ENCODE measurements at regions not wholly inside any gene's neighbourhood (a gene's known extent, or its start where the extent isn't known, plus 50 kb on each side); places are given as distances from the start of the nearest gene placed in this dataset.
"Not testable (repeated sequence)": the region's sequence is repeated elsewhere in the genome, so short reads cannot be mapped to it uniquely, and the experiment has no call there.

DNA sequence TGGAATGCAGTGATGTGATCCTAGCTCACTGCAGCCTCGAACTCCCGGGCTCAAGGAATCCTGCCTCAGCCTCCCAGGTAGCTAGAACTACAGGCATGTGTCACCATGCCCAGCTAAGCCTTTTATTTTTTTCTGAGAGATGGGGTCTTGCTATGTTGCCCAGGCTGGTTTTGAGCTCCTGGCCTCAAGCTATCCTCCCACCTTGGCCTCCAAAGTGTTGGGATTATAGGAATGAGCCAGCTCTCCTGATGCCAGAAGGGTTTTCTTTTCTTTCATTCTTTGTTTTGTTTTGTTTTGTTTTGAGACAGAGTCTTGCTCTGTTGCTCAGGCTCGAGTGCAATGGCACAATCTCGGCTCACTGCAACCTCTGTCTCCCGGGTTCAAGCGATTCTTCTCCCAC lies 68.6 kb upstream of the WNT4 start:
- DNase-seq; H3K27me3 ChIP-seq (ENCODE audit: control insufficient read depth, insufficient read depth, low read length); H3K36me3 ChIP-seq (replicated peaks; ENCODE audit: control insufficient read depth, insufficient read depth, low read length): not testable (repeated sequence)

DNA sequence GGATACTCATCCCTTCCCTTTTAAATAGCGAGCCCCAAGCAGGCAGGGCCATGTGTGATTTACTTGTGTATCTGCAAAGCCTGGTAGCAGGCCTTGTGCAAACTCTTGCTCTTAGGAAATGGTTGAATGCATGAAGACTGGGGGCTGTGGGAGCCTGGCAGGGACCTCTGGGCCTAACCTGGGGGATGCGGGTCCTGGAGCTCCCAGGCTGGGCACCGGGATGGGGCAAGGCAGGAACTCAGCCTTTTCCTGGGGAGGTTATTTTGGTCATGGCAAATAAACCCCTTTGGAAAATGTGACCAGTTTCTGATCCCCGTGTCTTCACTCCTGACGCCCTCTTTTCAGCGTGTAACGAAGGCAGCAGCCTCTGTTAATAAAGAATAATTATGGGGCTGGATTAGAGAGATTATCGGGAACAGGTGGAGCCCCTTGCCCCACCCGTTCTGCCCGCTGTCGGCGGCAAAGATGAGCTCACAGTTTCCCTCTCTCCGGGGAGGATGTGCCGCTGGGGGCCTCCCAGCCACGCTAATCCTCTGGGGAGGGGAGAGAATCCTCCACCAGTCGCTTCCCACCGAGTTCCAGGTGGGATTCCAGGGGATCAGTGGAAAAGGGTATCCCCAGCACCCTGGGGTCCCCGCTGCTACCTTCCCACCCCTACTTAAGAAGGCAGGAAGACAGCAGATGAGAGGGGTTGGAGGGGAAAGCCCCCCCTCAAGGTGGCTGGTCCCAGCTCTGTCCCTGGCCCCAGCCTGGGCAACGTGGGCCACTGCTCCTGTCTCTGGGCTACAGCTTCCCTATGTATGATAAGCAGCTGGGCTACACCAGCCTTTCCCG lies 69.7 kb upstream of the WNT4 start:
- Histone ChIP-seq H3K27me3 (ENCODE audit: control insufficient read depth, insufficient read depth, low read length) (no peaks in the 10 kb centered on the region), H3K36me3 (replicated peaks; ENCODE audit: control insufficient read depth, insufficient read depth, low read length) (no peaks in the 10 kb centered on the region), H3K4me3 (ENCODE audit: insufficient read depth, low read depth, low read length) (no peak overlapping the region)
- DNase-seq: peak; percentile 76

More for the DNA sequence above, 68.6 kb upstream of the WNT4 start:
- H3K4me3 ChIP-seq (ENCODE audit: insufficient read depth, low read depth, low read length): not testable (repeated sequence)

DNA sequence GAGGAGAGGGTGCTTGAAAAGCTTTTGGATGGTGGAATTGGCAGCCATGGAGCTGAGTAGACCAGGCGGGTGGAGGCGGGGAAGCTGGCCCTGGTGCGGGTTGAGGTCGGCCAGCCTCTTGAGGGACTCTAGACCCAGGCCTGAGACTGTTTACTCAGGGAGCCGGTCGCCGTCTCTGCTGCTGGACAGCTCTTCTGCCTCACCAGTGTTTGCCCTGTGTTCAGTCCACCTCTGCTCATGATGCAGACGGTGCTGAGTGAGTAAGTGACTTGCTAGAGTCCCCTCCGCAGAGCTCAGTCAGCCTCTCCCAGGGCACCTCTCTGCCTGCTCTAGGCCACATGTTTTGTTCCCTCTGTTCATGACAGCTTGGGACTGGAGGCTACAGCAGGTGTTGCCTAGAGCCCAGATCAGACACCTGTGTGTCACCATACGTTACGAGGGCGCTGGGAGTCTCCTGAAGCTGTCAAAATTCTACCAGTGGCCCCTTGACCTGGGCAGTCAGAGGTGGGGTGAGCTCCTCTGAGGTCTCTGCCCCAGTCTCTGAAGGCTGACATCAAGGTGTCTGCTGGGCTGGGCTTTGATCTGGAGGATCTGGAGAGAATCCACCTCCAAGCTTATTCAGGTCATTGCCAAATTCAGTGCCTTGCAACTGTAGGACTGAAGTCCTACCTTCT lies 73.5 kb upstream of the WNT4 start:
- Histone ChIP-seq H3K36me3 (replicated peaks; ENCODE audit: control insufficient read depth, insufficient read depth, low read length) (no peaks in the 10 kb centered on the region), H3K27me3 (ENCODE audit: control insufficient read depth, insufficient read depth, low read length) (no peaks in the 10 kb centered on the region), H3K4me3 (ENCODE audit: insufficient read depth, low read depth, low read length) (no peak overlapping the region)
- no peak for DNase-seq

DNA sequence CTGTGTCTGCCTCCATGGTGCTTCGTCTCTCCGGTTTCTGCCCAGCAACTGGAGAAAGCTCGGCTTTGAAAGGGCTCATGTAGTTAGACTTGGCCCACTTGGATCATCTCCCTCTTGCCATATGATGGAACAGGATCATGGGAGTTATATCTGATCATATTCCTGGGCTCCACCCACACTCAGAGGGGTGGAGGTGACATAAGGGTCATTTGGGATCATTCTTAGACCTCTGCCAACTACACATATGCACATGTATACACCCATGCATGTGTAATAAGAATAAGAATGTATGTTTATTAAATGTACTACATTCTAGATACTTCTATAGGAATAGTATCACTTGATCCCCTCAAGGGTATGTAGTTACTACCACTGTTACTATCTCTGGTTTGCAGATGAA lies 74.1 kb upstream of the WNT4 start:
- no peaks in the 10 kb centered on the region for H3K36me3 ChIP-seq (replicated peaks; ENCODE audit: control insufficient read depth, insufficient read depth, low read length)
- no peak overlapping the region for H3K4me3 ChIP-seq (ENCODE audit: insufficient read depth, low read depth, low read length)
- no peaks in the 10 kb centered on the region for H3K27me3 ChIP-seq (ENCODE audit: control insufficient read depth, insufficient read depth, low read length)
- DNase-seq: no peak

DNA sequence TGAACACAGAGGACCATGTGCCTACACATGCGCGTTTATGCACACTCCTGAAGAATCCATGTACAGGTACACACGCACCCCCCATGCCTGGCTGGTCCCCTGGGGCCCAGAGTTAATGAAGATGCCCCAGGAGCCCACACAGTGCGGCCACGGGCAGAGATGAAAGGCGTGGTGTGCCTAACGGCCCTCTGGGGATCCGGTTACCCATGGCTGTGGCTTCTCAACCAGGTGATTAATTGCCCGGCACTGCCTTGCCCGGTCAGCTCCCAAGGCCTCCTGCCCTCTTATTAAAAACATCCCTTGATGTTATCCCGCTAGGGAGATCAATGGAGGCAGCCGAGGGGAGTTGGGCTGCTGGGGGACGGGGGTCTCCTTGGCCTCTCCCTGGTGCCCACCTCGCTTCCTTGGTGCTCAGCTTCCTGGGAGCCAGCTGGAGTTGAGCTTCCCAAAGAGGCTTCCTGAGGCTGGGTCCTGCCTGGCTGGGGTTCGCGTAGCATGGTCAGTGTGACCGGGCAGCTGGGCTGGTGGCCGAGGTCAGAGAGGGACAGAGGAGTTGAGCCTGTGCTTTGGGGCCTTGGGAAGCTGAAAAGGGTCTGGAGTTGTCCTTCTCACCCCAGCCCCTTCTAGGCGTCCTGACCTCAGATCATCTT lies 75.0 kb upstream of the WNT4 start:
- DNase-seq: no peak
- H3K36me3 ChIP-seq (replicated peaks; ENCODE audit: control insufficient read depth, insufficient read depth, low read length): no peaks in the 10 kb centered on the region
- no peaks in the 10 kb centered on the region for H3K27me3 ChIP-seq (ENCODE audit: control insufficient read depth, insufficient read depth, low read length)
- no peak overlapping the region for H3K4me3 ChIP-seq (ENCODE audit: insufficient read depth, low read depth, low read length)

DNA sequence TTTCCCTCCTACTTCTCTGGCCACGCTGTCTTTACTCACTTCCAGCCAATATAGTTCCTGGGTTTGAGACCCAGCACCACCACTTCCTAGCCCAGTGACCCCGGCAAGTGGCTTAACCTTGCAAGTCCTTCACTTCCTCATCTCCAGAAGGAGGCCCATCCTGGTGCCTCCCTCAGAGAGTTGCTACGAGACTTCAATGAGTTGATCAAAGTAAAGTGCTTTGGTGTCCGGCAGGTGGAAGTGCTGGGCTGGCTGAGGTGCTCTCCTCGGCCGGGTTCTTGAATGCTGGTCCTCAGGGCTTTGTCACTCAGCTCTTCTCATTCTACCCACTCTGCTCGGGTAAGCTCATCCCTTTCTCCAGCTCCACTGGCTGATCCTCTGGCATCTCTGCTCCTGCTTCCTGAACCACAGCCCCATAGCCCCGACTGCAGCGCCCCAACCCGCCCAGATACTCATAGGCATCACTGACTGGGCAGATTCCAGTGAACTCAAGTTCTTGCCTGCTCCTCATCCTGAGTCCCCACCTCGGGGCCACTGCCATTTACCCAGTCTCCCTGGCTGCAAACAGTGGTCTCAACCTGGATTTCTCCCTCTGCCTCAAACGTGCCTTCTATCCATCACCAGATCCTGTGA lies 75.8 kb upstream of the WNT4 start:
- Histone ChIP-seq H3K4me3 (ENCODE audit: insufficient read depth, low read depth, low read length) (no peak overlapping the region), H3K36me3 (replicated peaks; ENCODE audit: control insufficient read depth, insufficient read depth, low read length) (no peaks in the 10 kb centered on the region), H3K27me3 (ENCODE audit: control insufficient read depth, insufficient read depth, low read length) (no peaks in the 10 kb centered on the region)
- DNase-seq: no peak

DNA sequence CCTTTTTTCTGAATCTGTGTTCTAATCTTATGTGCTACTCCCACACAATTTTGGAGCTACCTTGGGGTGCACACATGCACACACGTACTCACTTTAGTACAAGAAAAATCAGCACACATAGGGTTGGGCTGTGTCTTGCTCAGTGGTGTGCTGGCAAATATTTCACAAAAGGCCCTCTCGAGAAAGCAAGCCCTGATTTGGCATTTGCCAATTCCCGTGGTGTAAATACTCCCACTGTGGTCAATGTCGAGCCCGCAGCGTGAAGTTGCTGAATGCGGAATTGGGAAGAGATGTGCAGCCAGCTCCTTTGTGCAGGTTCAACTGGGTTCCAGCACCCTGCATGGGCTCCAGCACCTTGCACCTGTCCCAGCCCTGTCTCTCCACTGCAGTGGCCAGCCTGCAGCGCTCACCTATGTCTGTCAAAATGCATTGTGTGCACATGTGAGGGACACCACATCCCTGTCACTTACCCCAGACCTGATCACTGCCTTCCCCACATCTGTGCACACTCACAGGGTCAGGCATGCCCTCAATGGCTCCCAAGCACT lies 78.4 kb upstream of the WNT4 start:
- DNase-seq: no peak
- no peaks in the 10 kb centered on the region for H3K36me3 ChIP-seq (replicated peaks; ENCODE audit: control insufficient read depth, insufficient read depth, low read length)
- no peak overlapping the region for H3K4me3 ChIP-seq (ENCODE audit: insufficient read depth, low read depth, low read length)
- no peaks in the 10 kb centered on the region for H3K27me3 ChIP-seq (ENCODE audit: control insufficient read depth, insufficient read depth, low read length)

DNA sequence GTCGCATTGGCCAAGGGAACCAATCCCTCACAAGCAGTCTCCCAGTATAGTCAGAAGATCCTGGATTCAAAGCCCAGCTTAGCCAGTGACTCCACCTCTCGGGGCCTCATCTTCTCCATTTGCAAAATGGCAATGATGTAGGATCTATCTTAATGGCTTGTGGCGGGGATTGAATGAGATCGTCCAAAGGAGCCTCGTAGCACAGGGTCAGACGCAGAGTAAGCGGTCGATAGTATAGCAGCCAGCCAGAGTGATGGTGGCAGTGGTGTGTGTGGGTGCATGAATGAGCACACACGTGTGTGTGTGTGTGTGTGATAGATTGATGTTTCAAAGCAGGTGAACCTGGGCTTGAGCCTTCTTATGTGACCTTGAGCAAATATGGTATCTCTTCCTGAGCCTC lies 79.8 kb upstream of the WNT4 start:
- Histone ChIP-seq H3K4me3 (ENCODE audit: insufficient read depth, low read depth, low read length) (no peak overlapping the region), H3K36me3 (replicated peaks; ENCODE audit: control insufficient read depth, insufficient read depth, low read length) (no peaks in the 10 kb centered on the region), H3K27me3 (ENCODE audit: control insufficient read depth, insufficient read depth, low read length) (no peaks in the 10 kb centered on the region)
- DNase-seq: no peak

DNA sequence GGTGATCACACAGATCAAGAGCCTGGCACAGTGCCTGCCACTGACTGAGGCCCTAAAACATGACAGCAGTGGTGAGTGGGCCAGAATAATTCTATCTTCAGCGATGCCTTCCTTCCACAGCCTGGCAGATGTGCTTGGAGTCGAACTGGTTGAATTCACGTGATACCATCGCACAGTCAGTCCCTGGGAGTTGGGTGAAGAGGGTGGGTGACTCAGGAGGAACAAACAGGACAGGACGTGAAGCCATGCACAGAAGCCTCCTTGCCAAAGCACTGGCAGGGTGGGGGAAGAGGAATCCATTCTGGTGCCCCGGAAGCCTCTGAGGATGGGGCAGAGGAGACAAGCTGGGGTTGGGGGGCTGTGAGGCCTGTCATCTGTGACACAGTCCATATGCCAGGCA lies 80.3 kb upstream of the WNT4 start:
- H3K4me3 ChIP-seq (ENCODE audit: insufficient read depth, low read depth, low read length): no peak overlapping the region
- no peak for DNase-seq
- H3K36me3 ChIP-seq (replicated peaks; ENCODE audit: control insufficient read depth, insufficient read depth, low read length): no peaks in the 10 kb centered on the region
- H3K27me3 ChIP-seq (ENCODE audit: control insufficient read depth, insufficient read depth, low read length): no peaks in the 10 kb centered on the region

DNA sequence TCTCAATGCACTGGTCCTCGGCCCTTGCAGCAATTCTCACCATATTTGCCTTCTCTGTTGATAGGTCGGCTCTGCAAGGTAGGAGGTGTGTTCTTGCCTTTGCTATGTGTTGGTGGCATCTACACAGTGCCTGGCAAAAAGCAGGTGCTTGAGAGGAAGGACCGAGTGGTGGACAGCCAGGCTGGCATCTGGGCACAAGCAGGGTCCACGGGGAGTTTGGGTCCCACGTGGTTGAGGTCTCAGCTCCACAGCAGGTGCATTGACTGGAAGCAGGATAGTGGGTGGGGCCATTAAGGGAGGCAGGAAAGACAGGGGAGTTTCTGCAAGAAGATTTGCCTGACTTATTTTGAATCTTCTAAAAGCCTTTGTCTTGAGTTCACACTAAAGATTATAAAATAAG lies 81.2 kb upstream of the WNT4 start:
- Histone ChIP-seq H3K36me3 (replicated peaks; ENCODE audit: control insufficient read depth, insufficient read depth, low read length) (no peaks in the 10 kb centered on the region), H3K4me3 (ENCODE audit: insufficient read depth, low read depth, low read length) (no peak overlapping the region), H3K27me3 (ENCODE audit: control insufficient read depth, insufficient read depth, low read length) (no peaks in the 10 kb centered on the region)
- no peak for DNase-seq

DNA sequence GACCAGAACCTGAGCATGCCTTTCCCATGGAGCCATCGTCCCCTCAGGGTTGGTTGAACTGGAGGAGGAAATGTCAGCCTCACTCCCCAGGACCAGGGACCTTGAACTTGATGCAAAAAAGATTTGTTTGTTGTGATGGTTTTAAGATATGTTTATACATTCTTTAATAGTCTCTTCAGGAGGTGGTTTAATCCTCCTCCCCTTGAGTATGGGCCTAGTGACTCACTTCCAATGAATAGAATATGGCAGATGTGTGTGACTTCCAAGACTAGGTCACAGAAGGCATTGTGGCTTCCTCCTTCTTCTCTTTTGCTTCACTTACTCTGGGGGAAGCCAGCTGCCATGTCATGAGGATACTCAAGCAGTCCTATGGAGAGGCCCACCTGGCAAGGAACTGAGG lies 81.7 kb upstream of the WNT4 start:
- DNase-seq: no peak
- Histone ChIP-seq H3K36me3 (replicated peaks; ENCODE audit: control insufficient read depth, insufficient read depth, low read length) (no peaks in the 10 kb centered on the region), H3K4me3 (ENCODE audit: insufficient read depth, low read depth, low read length) (no peak overlapping the region), H3K27me3 (ENCODE audit: control insufficient read depth, insufficient read depth, low read length) (no peaks in the 10 kb centered on the region)

DNA sequence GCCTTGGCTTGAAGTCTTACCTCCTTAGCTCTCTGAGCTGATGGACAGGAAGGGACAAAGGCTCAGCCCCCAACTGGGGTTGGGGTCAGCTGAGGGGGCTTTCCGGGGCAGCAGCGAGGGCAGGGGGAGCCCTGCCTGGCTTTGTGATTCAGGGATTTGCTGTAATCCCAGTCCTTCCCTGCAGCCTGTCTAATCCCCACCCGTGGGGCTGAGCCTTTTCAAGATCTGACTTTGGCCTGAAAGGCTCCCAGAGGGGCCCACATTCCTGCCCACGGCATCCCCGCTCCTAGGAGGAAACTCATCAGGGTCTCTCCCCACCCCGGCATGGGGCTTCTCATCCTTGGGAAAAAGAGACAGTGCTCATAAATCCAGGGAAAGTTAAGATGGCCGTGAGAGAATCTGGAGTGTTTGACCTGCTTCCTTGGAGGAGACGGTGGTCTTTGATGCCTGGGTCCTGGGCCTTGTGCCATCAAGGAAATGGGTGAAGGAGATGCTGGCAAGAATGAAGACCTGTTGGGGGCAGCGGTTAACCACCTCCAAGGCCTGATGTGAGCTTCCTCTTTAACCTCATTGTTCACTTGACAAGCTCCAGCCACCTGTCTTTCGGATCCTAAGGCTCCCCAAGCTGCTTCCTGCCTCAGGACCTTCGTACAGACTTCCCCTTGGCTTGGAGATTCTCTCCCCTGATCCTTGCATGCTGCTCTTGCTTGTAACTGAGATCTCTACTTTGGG lies 83.1 kb upstream of the WNT4 start:
- Histone ChIP-seq H3K4me3 (ENCODE audit: insufficient read depth, low read depth, low read length) (no peak overlapping the region), H3K36me3 (replicated peaks; ENCODE audit: control insufficient read depth, insufficient read depth, low read length) (no peaks in the 10 kb centered on the region), H3K27me3 (ENCODE audit: control insufficient read depth, insufficient read depth, low read length) (no peaks in the 10 kb centered on the region)
- DNase-seq: peak; percentile 84

DNA sequence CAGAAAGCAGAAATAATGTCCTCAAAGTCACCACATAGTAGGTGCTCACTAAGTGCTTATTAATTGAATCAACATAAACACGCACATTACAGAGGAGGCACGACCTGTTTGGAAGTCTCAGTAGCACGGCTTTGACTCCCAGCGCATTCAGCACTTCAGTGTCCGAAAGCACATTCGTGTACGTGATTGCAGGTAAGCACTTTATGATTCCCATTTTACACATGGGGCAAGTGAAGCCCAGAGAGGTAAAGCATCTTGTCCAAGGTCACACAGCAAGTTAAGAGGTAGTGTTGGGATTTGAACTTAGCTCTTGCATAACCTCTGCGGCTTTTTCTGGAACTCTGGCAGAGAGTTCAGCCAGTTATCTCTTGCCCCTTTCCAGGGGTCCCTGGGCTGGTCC lies 85.2 kb upstream of the WNT4 start:
- no peak for DNase-seq
- no peaks in the 10 kb centered on the region for H3K27me3 ChIP-seq (ENCODE audit: control insufficient read depth, insufficient read depth, low read length)
- H3K36me3 ChIP-seq (replicated peaks; ENCODE audit: control insufficient read depth, insufficient read depth, low read length): no peaks in the 10 kb centered on the region
- no peak overlapping the region for H3K4me3 ChIP-seq (ENCODE audit: insufficient read depth, low read depth, low read length)

DNA sequence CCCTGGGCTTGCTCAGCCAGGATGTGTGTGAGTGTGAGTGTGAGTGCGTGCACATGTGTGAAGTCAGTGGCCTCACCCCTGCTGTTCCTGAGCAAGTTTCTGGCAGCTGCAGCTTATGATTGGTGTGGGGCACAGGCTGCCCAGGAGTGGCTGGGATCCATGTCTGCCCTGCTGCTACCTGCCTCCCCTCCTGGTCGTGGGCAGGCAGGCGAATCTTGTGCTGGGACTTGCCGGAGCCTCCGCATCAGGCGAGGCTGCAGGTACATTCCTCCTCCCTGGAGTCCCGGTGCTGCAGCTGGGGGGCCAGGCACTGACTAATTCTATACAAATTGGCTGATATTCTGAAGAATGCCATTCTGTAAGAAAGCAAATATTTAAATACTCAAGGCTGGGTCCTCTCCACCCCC lies 85.6 kb upstream of the WNT4 start:
- H3K36me3 ChIP-seq (replicated peaks; ENCODE audit: control insufficient read depth, insufficient read depth, low read length): no peaks in the 10 kb centered on the region
- H3K27me3 ChIP-seq (ENCODE audit: control insufficient read depth, insufficient read depth, low read length): no peaks in the 10 kb centered on the region
- DNase-seq: peak; percentile 83
- no peak overlapping the region for H3K4me3 ChIP-seq (ENCODE audit: insufficient read depth, low read depth, low read length)

Measured in H7 (cell line).